Keratinocyte (primary cell): ENCODE measurements at regions not wholly inside any gene's neighbourhood (a gene's known extent, or its start where the extent isn't known, plus 50 kb on each side); places are given as distances from the start of the nearest gene placed in this dataset.

Source experiments
- DNase-seq: peaks from one replicate; pipeline ENCODE4 v3.0.0-alpha.2; 2011; ENCODE audit warnings: low read depth, missing footprints, low spot score
- FAIRE-seq: peaks from 2 replicates; lab custom pipeline; 2011; peaks lifted over from hg19 to GRCh38; lab: Jason Lieb, UNC
- H2AFZ ChIP-seq: 2 replicates; pipeline ENCODE4 v1.6.0; 2012; ENCODE audit warnings: low read length, control low read depth, inconsistent platforms; ENCODE audit not compliant: control insufficient read depth
- H3K27ac ChIP-seq: 2 replicates; pipeline ENCODE4 v1.5.1; 2011; ENCODE audit warnings: low read length; ENCODE audit not compliant: control insufficient read depth, insufficient read depth
- H3K27me3 ChIP-seq: 3 replicates; pipeline ENCODE4 v1.6.0; 2011; ENCODE audit warnings: low read length; ENCODE audit not compliant: control insufficient read depth, insufficient read depth; ENCODE audit errors: extremely low read depth
- H3K36me3 ChIP-seq, 2 experiments: 2 replicates in 1 of 2; 3 replicates in 1 of 2; pipeline ENCODE4 v1.5.1; 2011; ENCODE audit warnings: low read length in 2 of 2, mild to moderate bottlenecking in 1 of 2; ENCODE audit not compliant: control insufficient read depth in 2 of 2, insufficient read depth in 2 of 2; ENCODE audit errors: extremely low read depth in 1 of 2
- H3K4me1 ChIP-seq: 3 replicates; pipeline ENCODE4 v1.5.1; 2011; ENCODE audit warnings: low read length; ENCODE audit not compliant: control insufficient read depth, insufficient read depth; ENCODE audit errors: extremely low read depth
- H3K4me2 ChIP-seq: 3 replicates; pipeline ENCODE4 v1.6.0; 2011; ENCODE audit warnings: low read depth, low read length; ENCODE audit not compliant: control insufficient read depth, insufficient read depth; ENCODE audit errors: extremely low read depth
- H3K4me3 ChIP-seq, 3 experiments: fragments of 200-600 bp in 1 of 3; sonication (generic) in 1 of 3; 2 replicates in 2 of 3; 3 replicates in 1 of 3; pipeline ENCODE4 v1.5.1; 2011 to 2016; ENCODE audit warnings: low read length in 3 of 3, mild to moderate bottlenecking in 3 of 3, control low read depth in 2 of 3, inconsistent platforms in 1 of 3, low read depth in 1 of 3, mixed read lengths in 1 of 3, mixed run types in 1 of 3, moderate library complexity in 1 of 3; ENCODE audit not compliant: control insufficient read depth in 2 of 3, insufficient read depth in 2 of 3; ENCODE audit errors: extremely low read depth in 1 of 3
- H3K79me2 ChIP-seq: 2 replicates; pipeline ENCODE4 v1.6.0; 2012; ENCODE audit warnings: low read length; ENCODE audit not compliant: control insufficient read depth, insufficient read depth
- H3K9ac ChIP-seq: 3 replicates; pipeline ENCODE4 v1.6.0; 2011; ENCODE audit warnings: low read length; ENCODE audit not compliant: control insufficient read depth, insufficient read depth; ENCODE audit errors: extremely low read depth
- H3K9me1 ChIP-seq: 3 replicates; pipeline ENCODE4 v1.6.0; 2011; ENCODE audit warnings: low read length; ENCODE audit not compliant: control insufficient read depth, insufficient read depth; ENCODE audit errors: extremely low read depth
- H3K9me3 ChIP-seq: 2 replicates; pipeline ENCODE4 v1.5.1; 2012; ENCODE audit warnings: low read depth, low read length; ENCODE audit not compliant: control insufficient read depth
- H4K20me1 ChIP-seq: 3 replicates; pipeline ENCODE4 v1.6.0; 2011; ENCODE audit warnings: low read length; ENCODE audit not compliant: control insufficient read depth, insufficient read depth; ENCODE audit errors: extremely low read depth
- EZH2 ChIP-seq: IDR thresholded peaks from one replicate; pipeline ENCODE4 v1.6.1; 2012; ENCODE audit warnings: inconsistent platforms, mild to moderate bottlenecking, low read length, moderate library complexity
- dilution Hi-C: fragments of 300-500 bp; cut with MboI; formaldehyde crosslinking; loops from one replicate; pipeline ENCODE4 v1.7.0; 2020; ENCODE audit warnings: low sequenced_read_pairs; ENCODE audit not compliant: extremely low pct_ligation_motif_present
- TF ChIP-seq, protein P1 (sequence below), 3 experiments: IDR thresholded peaks in 1 of 3; conservative IDR thresholded peaks in 1 of 3; optimal IDR thresholded peaks in 1 of 3; 2 replicates in 2 of 3; 3 replicates in 1 of 3; pipeline versions ENCODE3 to v1.5.1; 2011; ENCODE audit warnings: low read length in 3 of 3, mild to moderate bottlenecking in 3 of 3, moderate library complexity in 2 of 3, control low read depth in 1 of 3, inconsistent platforms in 1 of 3; ENCODE audit not compliant: insufficient read depth in 2 of 3; ENCODE audit errors: extremely low read depth in 1 of 3

DNA sequence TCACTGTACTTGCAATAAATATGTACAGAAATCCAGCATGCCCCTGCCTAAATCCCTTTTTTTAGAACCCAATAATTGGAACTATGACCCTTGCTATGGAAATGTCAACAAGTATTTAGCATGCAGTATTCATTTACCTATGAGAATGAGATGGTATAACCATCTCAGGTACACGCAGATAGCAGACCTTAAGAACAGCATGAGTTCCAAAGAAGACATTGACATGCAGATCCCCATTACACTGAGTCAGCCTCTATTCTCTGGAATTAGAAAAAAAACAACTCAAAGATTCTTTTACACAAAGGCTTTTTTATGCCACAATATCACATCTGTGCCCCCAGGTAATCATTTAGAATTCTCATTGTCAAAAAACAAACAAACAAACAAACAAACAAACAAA is 325.6 kb upstream of the TLE4 start:
- DNase-seq (no peak), FAIRE-seq (no peak)
- dilution Hi-C loops = no loop called here
- Histone ChIP-seq H3K79me2 (no peaks in the 10 kb centered on the region), H3K9ac (no peak overlapping the region), H2AFZ (no peak overlapping the region), H4K20me1 (no peaks in the 10 kb centered on the region), H3K9me3 (no peaks in the 10 kb centered on the region), H3K4me3 (no peak overlapping the region), H3K9me1 (no peaks in the 10 kb centered on the region), H3K27me3 (no peaks in the 10 kb centered on the region), H3K27ac (no peak overlapping the region), H3K36me3 (no peaks in the 10 kb centered on the region), H3K4me1 (no peaks in the 10 kb centered on the region), H3K4me2 (no peak overlapping the region)
- TF ChIP-seq, protein P1, sequence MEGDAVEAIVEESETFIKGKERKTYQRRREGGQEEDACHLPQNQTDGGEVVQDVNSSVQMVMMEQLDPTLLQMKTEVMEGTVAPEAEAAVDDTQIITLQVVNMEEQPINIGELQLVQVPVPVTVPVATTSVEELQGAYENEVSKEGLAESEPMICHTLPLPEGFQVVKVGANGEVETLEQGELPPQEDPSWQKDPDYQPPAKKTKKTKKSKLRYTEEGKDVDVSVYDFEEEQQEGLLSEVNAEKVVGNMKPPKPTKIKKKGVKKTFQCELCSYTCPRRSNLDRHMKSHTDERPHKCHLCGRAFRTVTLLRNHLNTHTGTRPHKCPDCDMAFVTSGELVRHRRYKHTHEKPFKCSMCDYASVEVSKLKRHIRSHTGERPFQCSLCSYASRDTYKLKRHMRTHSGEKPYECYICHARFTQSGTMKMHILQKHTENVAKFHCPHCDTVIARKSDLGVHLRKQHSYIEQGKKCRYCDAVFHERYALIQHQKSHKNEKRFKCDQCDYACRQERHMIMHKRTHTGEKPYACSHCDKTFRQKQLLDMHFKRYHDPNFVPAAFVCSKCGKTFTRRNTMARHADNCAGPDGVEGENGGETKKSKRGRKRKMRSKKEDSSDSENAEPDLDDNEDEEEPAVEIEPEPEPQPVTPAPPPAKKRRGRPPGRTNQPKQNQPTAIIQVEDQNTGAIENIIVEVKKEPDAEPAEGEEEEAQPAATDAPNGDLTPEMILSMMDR (optimal IDR thresholded peaks at IDR 0.05 in 1 of 3, IDR thresholded peaks at IDR 0.05 in 1 of 3, conservative IDR thresholded peaks at IDR 0.05 in 1 of 3; ENCODE audit: extremely low read depth in 1 of 3, insufficient read depth in 2 of 3, low read length in 3 of 3) = no peak
- no peak for TF ChIP-seq EZH2

DNA sequence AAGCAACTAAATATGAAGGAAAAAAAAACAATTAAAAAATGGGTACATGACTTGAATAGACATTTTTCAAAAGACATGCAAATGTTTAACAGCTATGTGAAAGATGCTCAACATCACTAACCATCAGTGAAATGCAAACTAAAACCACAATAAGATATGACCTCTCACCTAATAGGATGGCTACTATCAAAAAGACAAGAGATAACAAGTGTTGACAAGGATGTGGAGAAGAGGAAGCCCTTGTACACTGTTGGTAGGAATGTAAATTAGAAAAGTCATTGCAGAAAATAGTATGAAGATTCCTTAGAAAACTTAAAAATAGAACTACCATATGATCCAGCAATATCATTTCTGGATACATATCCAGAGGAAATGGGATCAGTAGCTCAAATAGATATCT is 324.7 kb upstream of the TLE4 start:
- Histone ChIP-seq H3K4me3 (no peak overlapping the region), H3K36me3 (no peaks in the 10 kb centered on the region), H3K9ac (no peak overlapping the region), H4K20me1 (no peaks in the 10 kb centered on the region), H2AFZ (no peak overlapping the region), H3K27ac (no peak overlapping the region), H3K9me1 (no peaks in the 10 kb centered on the region), H3K9me3 (no peaks in the 10 kb centered on the region), H3K4me2 (no peak overlapping the region), H3K27me3 (no peaks in the 10 kb centered on the region), H3K4me1 (no peaks in the 10 kb centered on the region), H3K79me2 (no peaks in the 10 kb centered on the region)
- FAIRE-seq (no peak), DNase-seq (no peak)
- TF ChIP-seq, protein P1 (optimal IDR thresholded peaks at IDR 0.05 in 1 of 3, IDR thresholded peaks at IDR 0.05 in 1 of 3, conservative IDR thresholded peaks at IDR 0.05 in 1 of 3; ENCODE audit: extremely low read depth in 1 of 3, insufficient read depth in 2 of 3, low read length in 3 of 3) = no peak
- no peak for TF ChIP-seq EZH2
- dilution Hi-C loops = no loop called here
